Activated T-cell treated with anti-CD3 and anti-CD28 coated beads, Interleukin-2, amount 50 U/mL, for 4 hours (primary cell): ENCODE measurements at regions not wholly inside any gene's neighbourhood (a gene's known extent, or its start where the extent isn't known, plus 50 kb on each side); places are given as distances from the start of the nearest gene placed in this dataset.

Source experiments
- ATAC-seq, 2 donors: fragments of 200-7000 bp; cut with Tn5 transposase; one replicate each; pipeline ENCODE4 v1.10.0; 2021
- DNase-seq: peaks from one replicate; pipeline ENCODE4 v3.0.0-alpha.2; 2020
- H3K27me3 Mint-ChIP-seq: one replicate; pipeline ENCODE4 v1.8.0; 2021; ENCODE audit warnings: low read depth, mixed read lengths
- H3K36me3 Mint-ChIP-seq: one replicate; pipeline ENCODE4 v1.8.0; 2022; ENCODE audit warnings: mixed read lengths; ENCODE audit not compliant: insufficient read depth
- H3K4me1 Mint-ChIP-seq: one replicate; pipeline ENCODE4 v1.8.0; 2021; ENCODE audit warnings: low read depth, mixed read lengths
- H3K4me3 Mint-ChIP-seq: one replicate; pipeline ENCODE4 v1.8.0; 2021; ENCODE audit warnings: mild to moderate bottlenecking, moderate library complexity, mixed read lengths
- H3K9me3 Mint-ChIP-seq: one replicate; pipeline ENCODE4 v1.8.0; 2021; ENCODE audit warnings: mixed read lengths

- Mint-ChIP-seq H3K9me3 (no peaks in the 10 kb centered on the region), H3K36me3 (no peaks in the 10 kb centered on the region), H3K27me3 (no peaks in the 10 kb centered on the region), H3K4me3 (no peak overlapping the region), H3K4me1 (no peaks in the 10 kb centered on the region)
- DNase-seq (no peak), ATAC-seq (no peak)
Observed at GRCh38 chr3:25043749-25044148, 384.3 kb upstream of the RARB start.

- Mint-ChIP-seq H3K4me1 (no peaks in the 10 kb centered on the region), H3K27me3 (no peaks in the 10 kb centered on the region), H3K4me3 (no peak overlapping the region), H3K36me3 (no peaks in the 10 kb centered on the region), H3K9me3 (peaks cover 2% of the 10 kb centered on the region)
- ATAC-seq (no peak), DNase-seq (no peak)
Observed at GRCh38 chr3:25044762-25045710, 383.0 kb upstream of the RARB start.

GRCh38 chr3:25046911-25047771 lies 380.9 kb upstream of the RARB start:
- ATAC-seq, result no peak
- no peaks in the 10 kb centered on the region for H3K4me1 Mint-ChIP-seq
- H3K4me3 Mint-ChIP-seq, result no peak overlapping the region
- no peaks in the 10 kb centered on the region for H3K27me3 Mint-ChIP-seq
- no peak for DNase-seq
- peaks cover 7% of the 10 kb centered on the region for H3K9me3 Mint-ChIP-seq
- no peaks in the 10 kb centered on the region for H3K36me3 Mint-ChIP-seq

- peaks cover 7% of the 10 kb centered on the region for H3K9me3 Mint-ChIP-seq
- ATAC-seq, result no peak
Observed at GRCh38 chr3:25049304-25049703, 378.8 kb upstream of the RARB start.

GRCh38 chr3:25053360-25053759 lies 374.7 kb upstream of the RARB start:
- DNase-seq (no peak), ATAC-seq (no peak)
- peaks cover 10% of the 10 kb centered on the region for H3K9me3 Mint-ChIP-seq
- no peaks in the 10 kb centered on the region for H3K36me3 Mint-ChIP-seq
- no peak overlapping the region for H3K4me3 Mint-ChIP-seq
- no peaks in the 10 kb centered on the region for H3K4me1 Mint-ChIP-seq
- no peaks in the 10 kb centered on the region for H3K27me3 Mint-ChIP-seq

More at GRCh38 chr3:25049304-25049703, 378.8 kb upstream of the RARB start:
- H3K4me1 Mint-ChIP-seq, result no peaks in the 10 kb centered on the region
- no peaks in the 10 kb centered on the region for H3K36me3 Mint-ChIP-seq
- no peaks in the 10 kb centered on the region for H3K27me3 Mint-ChIP-seq
- DNase-seq, result no peak
- no peak overlapping the region for H3K4me3 Mint-ChIP-seq

- Mint-ChIP-seq H3K9me3 (peaks cover 3% of the 10 kb centered on the region), H3K4me3 (no peak overlapping the region), H3K4me1 (no peaks in the 10 kb centered on the region), H3K27me3 (no peaks in the 10 kb centered on the region), H3K36me3 (no peaks in the 10 kb centered on the region)
- ATAC-seq, result no peak
- DNase-seq, result no peak
Observed at GRCh38 chr3:25056036-25056755, 371.9 kb upstream of the RARB start.

GRCh38 chr3:25056803-25057351 lies 371.2 kb upstream of the RARB start:
- no peaks in the 10 kb centered on the region for H3K4me1 Mint-ChIP-seq
- DNase-seq, result no peak
- H3K4me3 Mint-ChIP-seq, result no peak overlapping the region
- peaks cover 3% of the 10 kb centered on the region for H3K9me3 Mint-ChIP-seq
- no peaks in the 10 kb centered on the region for H3K36me3 Mint-ChIP-seq
- ATAC-seq, result no peak
- H3K27me3 Mint-ChIP-seq, result no peaks in the 10 kb centered on the region

GRCh38 chr3:25057379-25057778 lies 370.7 kb upstream of the RARB start:
- H3K4me1 Mint-ChIP-seq, result no peaks in the 10 kb centered on the region
- DNase-seq, result no peak
- no peaks in the 10 kb centered on the region for H3K36me3 Mint-ChIP-seq
- H3K4me3 Mint-ChIP-seq, result no peak overlapping the region
- no peak for ATAC-seq
- no peaks in the 10 kb centered on the region for H3K27me3 Mint-ChIP-seq
- peaks cover 3% of the 10 kb centered on the region for H3K9me3 Mint-ChIP-seq

- no peaks in the 10 kb centered on the region for H3K27me3 Mint-ChIP-seq
- H3K36me3 Mint-ChIP-seq, result no peaks in the 10 kb centered on the region
- no peak for DNase-seq
- peaks cover 7% of the 10 kb centered on the region for H3K9me3 Mint-ChIP-seq
- H3K4me3 Mint-ChIP-seq, result no peak overlapping the region
- ATAC-seq, result no peak
- no peaks in the 10 kb centered on the region for H3K4me1 Mint-ChIP-seq
Observed at GRCh38 chr3:25064681-25065080, 363.4 kb upstream of the RARB start.

- H3K27me3 Mint-ChIP-seq, result no peaks in the 10 kb centered on the region
- ATAC-seq (no peak), DNase-seq (no peak)
- no peaks in the 10 kb centered on the region for H3K4me1 Mint-ChIP-seq
- H3K9me3 Mint-ChIP-seq, result peaks cover 7% of the 10 kb centered on the region
- no peaks in the 10 kb centered on the region for H3K36me3 Mint-ChIP-seq
- no peak overlapping the region for H3K4me3 Mint-ChIP-seq
Observed at GRCh38 chr3:25069970-25070369, 358.1 kb upstream of the RARB start.

- H3K9me3 Mint-ChIP-seq, result peaks cover 3% of the 10 kb centered on the region
- no peak for DNase-seq
- no peaks in the 10 kb centered on the region for H3K4me1 Mint-ChIP-seq
- no peaks in the 10 kb centered on the region for H3K36me3 Mint-ChIP-seq
- H3K27me3 Mint-ChIP-seq, result no peaks in the 10 kb centered on the region
- no peak for ATAC-seq
- no peak overlapping the region for H3K4me3 Mint-ChIP-seq
Observed at GRCh38 chr3:25071846-25072245, 356.2 kb upstream of the RARB start.

GRCh38 chr3:25073423-25073822 lies 354.6 kb upstream of the RARB start:
- DNase-seq (no peak), ATAC-seq (no peak)
- Mint-ChIP-seq H3K9me3 (no peaks in the 10 kb centered on the region), H3K27me3 (no peaks in the 10 kb centered on the region), H3K4me3 (no peak overlapping the region), H3K36me3 (no peaks in the 10 kb centered on the region), H3K4me1 (no peaks in the 10 kb centered on the region)

GRCh38 chr3:25074149-25074548 lies 353.9 kb upstream of the RARB start:
- H3K9me3 Mint-ChIP-seq, result no peaks in the 10 kb centered on the region
- H3K4me3 Mint-ChIP-seq, result no peak overlapping the region
- ATAC-seq (no peak), DNase-seq (no peak)
- H3K4me1 Mint-ChIP-seq, result no peaks in the 10 kb centered on the region
- no peaks in the 10 kb centered on the region for H3K27me3 Mint-ChIP-seq
- no peaks in the 10 kb centered on the region for H3K36me3 Mint-ChIP-seq

- Mint-ChIP-seq H3K4me3 (no peak overlapping the region), H3K36me3 (no peaks in the 10 kb centered on the region)
Observed at GRCh38 chr3:25080461-25080860, 347.6 kb upstream of the RARB start.

More at GRCh38 chr3:25080461-25080860, 347.6 kb upstream of the RARB start:
- Mint-ChIP-seq H3K27me3 (no peaks in the 10 kb centered on the region), H3K9me3 (peaks cover 6% of the 10 kb centered on the region), H3K4me1 (no peaks in the 10 kb centered on the region)
- ATAC-seq, result no peak
- DNase-seq, result no peak
